ENCODE measurements at regions not wholly inside any gene's neighbourhood (a gene's known extent, or its start where the extent isn't known, plus 50 kb on each side); places are given as distances from the start of the nearest gene placed in this dataset.

- no peak for TF ChIP-seq CTCF (conservative IDR thresholded peaks at IDR 0.05; ENCODE audit: control insufficient read depth, insufficient read depth, low read depth, low read length)
These were observed 52.4 kb downstream of the CBLL2 start for GRCh38 chrX:22325096-22325495.

DNA sequence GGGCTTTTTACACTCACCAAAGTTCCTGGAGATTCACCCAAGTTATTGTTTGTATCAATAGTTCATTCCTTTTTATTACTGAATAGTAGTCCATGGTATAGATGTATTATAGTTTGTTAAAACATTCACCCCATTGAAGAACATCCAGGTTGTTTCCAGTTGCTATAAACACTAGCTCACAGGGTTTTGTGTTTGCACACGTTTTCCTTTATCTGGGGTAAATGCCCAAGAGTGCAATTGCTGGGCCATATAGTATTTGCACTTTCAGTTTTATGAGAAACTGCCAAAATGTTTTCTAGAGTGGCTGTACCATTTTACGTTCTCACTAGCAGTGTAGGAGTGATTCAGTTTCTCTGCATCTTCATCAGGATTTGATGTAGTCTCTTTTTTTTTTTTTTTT lies 57.1 kb downstream of the CBLL2 start:
- TF ChIP-seq CTCF (conservative IDR thresholded peaks at IDR 0.05; ENCODE audit: control insufficient read depth, insufficient read depth, low read depth, low read length) = no peak
- no peak for DNase-seq (ENCODE audit: low read depth)
- H3K4me3 ChIP-seq (ENCODE audit: control insufficient read depth, low read depth, low read length) = no peak overlapping the region

More at GRCh38 chrX:22325096-22325495, 52.4 kb downstream of the CBLL2 start:
- no peak overlapping the region for H3K4me3 ChIP-seq (ENCODE audit: control insufficient read depth, low read depth, low read length)
- DNase-seq (ENCODE audit: low read depth) = peak; percentile 91

GRCh38 chrX:22338740-22339139 lies 66.0 kb downstream of the CBLL2 start:
- DNase-seq (ENCODE audit: low read depth) = peak; percentile 36
- no peak overlapping the region for H3K4me3 ChIP-seq (ENCODE audit: control insufficient read depth, low read depth, low read length)
- TF ChIP-seq CTCF (conservative IDR thresholded peaks at IDR 0.05; ENCODE audit: control insufficient read depth, insufficient read depth, low read depth, low read length) = no peak

- DNase-seq (ENCODE audit: low read depth) = no peak
- TF ChIP-seq CTCF (conservative IDR thresholded peaks at IDR 0.05; ENCODE audit: control insufficient read depth, insufficient read depth, low read depth, low read length) = no peak
- no peak overlapping the region for H3K4me3 ChIP-seq (ENCODE audit: control insufficient read depth, low read depth, low read length)
These were observed 66.7 kb downstream of the CBLL2 start for GRCh38 chrX:22339459-22339858.

DNA sequence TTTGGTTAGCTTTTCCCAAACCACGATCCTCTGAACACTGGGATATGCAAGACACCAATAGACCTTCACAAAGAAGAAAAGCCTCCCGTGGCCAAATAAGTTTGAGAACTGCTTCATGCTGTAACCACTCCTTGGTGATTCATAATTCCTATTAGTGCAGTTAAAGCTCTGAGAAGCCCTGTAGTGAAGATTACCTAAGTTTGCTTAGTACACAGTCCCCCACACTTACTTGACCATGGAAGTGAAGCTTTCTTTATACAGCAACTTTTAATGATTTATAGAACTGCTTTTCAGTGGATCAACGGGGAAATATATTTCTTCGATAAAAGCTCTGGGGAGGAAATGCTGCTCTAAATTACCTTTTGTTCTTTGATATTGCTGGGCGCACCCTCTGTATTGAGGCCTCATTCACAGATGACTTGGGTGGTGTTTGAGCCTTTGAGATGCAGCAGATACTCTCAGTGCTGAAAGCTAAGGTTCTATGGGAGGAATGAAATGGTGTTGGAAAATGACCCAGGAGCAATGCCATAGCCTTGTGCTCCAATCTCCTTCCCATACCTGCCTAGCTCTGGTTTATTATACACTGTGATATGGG lies 67.4 kb downstream of the CBLL2 start:
- DNase-seq (ENCODE audit: low read depth) = peak; percentile 10
- no peak overlapping the region for H3K4me3 ChIP-seq (ENCODE audit: control insufficient read depth, low read depth, low read length)
- TF ChIP-seq CTCF (conservative IDR thresholded peaks at IDR 0.05; ENCODE audit: control insufficient read depth, insufficient read depth, low read depth, low read length) = no peak

DNA sequence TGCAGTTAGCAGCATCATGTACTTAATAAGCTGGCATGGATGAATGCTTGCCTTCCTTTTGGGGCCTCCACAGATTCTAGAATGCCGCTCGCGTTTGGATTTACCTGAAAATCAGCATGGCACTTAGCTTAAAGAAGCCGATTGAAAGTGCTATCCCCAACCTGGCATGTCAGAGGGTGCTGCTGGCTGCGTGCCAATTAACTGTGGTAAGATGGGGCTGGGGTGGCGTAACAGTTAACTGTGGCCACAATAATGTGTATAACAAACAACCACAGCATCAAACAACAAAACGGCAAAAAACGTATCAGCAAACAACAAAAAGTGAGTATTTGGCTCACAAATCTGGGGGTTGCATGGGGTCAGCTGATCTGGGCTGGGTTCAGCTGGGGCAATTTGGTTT lies 70.5 kb downstream of the CBLL2 start:
- no peak overlapping the region for H3K4me3 ChIP-seq (ENCODE audit: control insufficient read depth, low read depth, low read length)
- DNase-seq (ENCODE audit: low read depth) = no peak
- no peak for TF ChIP-seq CTCF (conservative IDR thresholded peaks at IDR 0.05; ENCODE audit: control insufficient read depth, insufficient read depth, low read depth, low read length)

GRCh38 chrX:22345884-22346283 lies 73.2 kb downstream of the CBLL2 start:
- DNase-seq (ENCODE audit: low read depth) = peak; percentile 50
- TF ChIP-seq CTCF (conservative IDR thresholded peaks at IDR 0.05; ENCODE audit: control insufficient read depth, insufficient read depth, low read depth, low read length) = no peak
- H3K4me3 ChIP-seq (ENCODE audit: control insufficient read depth, low read depth, low read length) = no peak overlapping the region
